H1 (cell line): ENCODE measurements at regions not wholly inside any gene's neighbourhood (a gene's known extent, or its start where the extent isn't known, plus 50 kb on each side); places are given as distances from the start of the nearest gene placed in this dataset.

Experiments
- CTCF ChIA-PET: fragments of 300-600 bp; sonication (Branson Sonifier 250); formaldehyde crosslinking; loops from one replicate; lab custom pipeline; 2021; ENCODE audit not compliant: partially characterized antibody; lab: Charles Lee
- POLR2A ChIA-PET: fragments of 300-600 bp; sonication (Branson Sonifier 250); formaldehyde crosslinking; loops from one replicate; lab custom pipeline; 2021; ENCODE audit warnings: inconsistent platforms; ENCODE audit not compliant: partially characterized antibody; lab: Charles Lee
- DNase-seq, 2 experiments: peaks; one replicate each; pipeline versions ENCODE4 v3.0.0 to v3.0.0-alpha.2; 2010 to 2022; ENCODE audit warnings: low spot score in 2 of 2, low read depth in 1 of 2, mixed read lengths in 1 of 2
- FAIRE-seq: peaks from 2 replicates; lab custom pipeline; 2011; peaks lifted over from hg19 to GRCh38; lab: Jason Lieb, UNC
- H2AFZ ChIP-seq: 2 replicates; pipeline ENCODE4 v1.8.1; 2012; ENCODE audit warnings: low read length, inconsistent platforms
- H2AK5ac ChIP-seq: 2 replicates; pipeline ENCODE4 v1.6.1; 2013; ENCODE audit warnings: low read depth, low read length
- H2BK120ac ChIP-seq: replicated peaks from 2 replicates; pipeline ENCODE3; 2013; ENCODE audit warnings: low read depth, low read length, inconsistent platforms
- H2BK12ac ChIP-seq: 2 replicates; pipeline ENCODE4 v1.6.1; 2013; ENCODE audit warnings: low read depth, low read length
- H2BK15ac ChIP-seq: 2 replicates; pipeline ENCODE4 v1.6.1; 2013; ENCODE audit warnings: low read length
- H2BK20ac ChIP-seq: 2 replicates; pipeline ENCODE4 v1.6.1; 2013; ENCODE audit warnings: low read length
- H2BK5ac ChIP-seq: 2 replicates; pipeline ENCODE4 v1.6.1; 2013; ENCODE audit warnings: low read depth, low read length
- H3K14ac ChIP-seq: 2 replicates; pipeline ENCODE4 v1.6.1; 2013; ENCODE audit warnings: inconsistent platforms; ENCODE audit not compliant: insufficient read length
- H3K18ac ChIP-seq: 2 replicates; pipeline ENCODE4 v1.6.1; 2013; ENCODE audit warnings: low read length; ENCODE audit errors: extremely low read depth
- H3K23ac ChIP-seq: 2 replicates; pipeline ENCODE4 v1.6.1; 2013; ENCODE audit warnings: inconsistent platforms; ENCODE audit not compliant: insufficient read length
- H3K23me2 ChIP-seq: 2 replicates; pipeline ENCODE4 v1.6.1; 2013; ENCODE audit warnings: low read depth, low read length
- H3K27ac ChIP-seq: 2 replicates; pipeline ENCODE4 v1.6.1; 2011; ENCODE audit warnings: low read depth, low read length, inconsistent platforms
- H3K27me3 ChIP-seq, 4 experiments: replicated peaks in 1 of 4; 1 replicate in 1 of 4; 2 replicates in 3 of 4; pipeline versions ENCODE4 v1.6.1 to v1.8.1; 2011 to 2013; ENCODE audit warnings: low read length in 3 of 4, mild to moderate bottlenecking in 3 of 4, inconsistent platforms in 2 of 4, mixed read lengths in 2 of 4, moderate library complexity in 1 of 4; ENCODE audit not compliant: control insufficient read depth in 3 of 4, insufficient read depth in 3 of 4; ENCODE audit errors: extremely low read depth in 1 of 4
- H3K36me3 ChIP-seq, 4 experiments: 2 replicates each; pipeline versions ENCODE4 v1.6.1 to v1.8.1; 2011 to 2013; ENCODE audit warnings: mild to moderate bottlenecking in 4 of 4, low read length in 3 of 4, moderate library complexity in 2 of 4, control low read depth in 1 of 4, inconsistent platforms in 1 of 4; ENCODE audit not compliant: insufficient read depth in 4 of 4, control insufficient read depth in 2 of 4
- H3K4ac ChIP-seq: replicated peaks from 2 replicates; pipeline ENCODE3; 2013; ENCODE audit warnings: low read length, low read depth, mixed read lengths, inconsistent platforms; ENCODE audit not compliant: insufficient read length
- H3K4me1 ChIP-seq, 4 experiments: replicated peaks in 1 of 4; 1 replicate in 1 of 4; 2 replicates in 3 of 4; pipeline versions ENCODE4 v1.6.1 to v1.8.1; 2011 to 2013; ENCODE audit warnings: low read length in 3 of 4, inconsistent platforms in 2 of 4, mixed read lengths in 1 of 4; ENCODE audit not compliant: insufficient read depth in 4 of 4, control insufficient read depth in 3 of 4
- H3K4me2 ChIP-seq, 2 experiments: 2 replicates each; pipeline versions ENCODE4 v1.6.1 to v1.8.1; 2011 to 2013; ENCODE audit warnings: low read depth in 2 of 2, low read length in 2 of 2, control low read depth in 1 of 2, inconsistent platforms in 1 of 2, mild to moderate bottlenecking in 1 of 2; ENCODE audit not compliant: insufficient read depth in 1 of 2
- H3K4me3 ChIP-seq, 4 experiments: fragments of 200-600, 300-600 bp in 1 of 4; sonication (generic), shearing (Covaris generic), sonication (Bioruptor Twin) in 1 of 4; 2 replicates each; pipeline versions ENCODE4 v1.5.1 to v1.8.1; 2011 to 2016; ENCODE audit warnings: low read length in 4 of 4, low read depth in 3 of 4, control low read depth in 2 of 4, inconsistent platforms in 2 of 4, mild to moderate bottlenecking in 2 of 4, mixed read lengths in 1 of 4, moderate library complexity in 1 of 4; ENCODE audit not compliant: insufficient read depth in 2 of 4; ENCODE audit errors: extremely low read depth in 1 of 4
- H3K56ac ChIP-seq: replicated peaks from 2 replicates; pipeline ENCODE3; 2013; ENCODE audit warnings: low read depth, mild to moderate bottlenecking, mixed read lengths, low read length, inconsistent platforms; ENCODE audit not compliant: insufficient read length
- H3K79me1 ChIP-seq: 2 replicates; pipeline ENCODE4 v1.6.1; 2013; ENCODE audit warnings: low read depth, low read length, control low read depth
- H3K79me2 ChIP-seq, 2 experiments: 2 replicates each; pipeline versions ENCODE4 v1.6.1 to v1.8.1; 2012 to 2013; ENCODE audit warnings: low read length in 2 of 2, mild to moderate bottlenecking in 2 of 2, inconsistent platforms in 1 of 2; ENCODE audit not compliant: insufficient read depth in 2 of 2, control insufficient read depth in 1 of 2
- H3K9ac ChIP-seq, 4 experiments: replicated peaks in 1 of 4; 1 replicate in 1 of 4; 2 replicates in 3 of 4; pipeline versions ENCODE4 v1.6.1 to v1.8.1; 2011 to 2013; ENCODE audit warnings: low read depth in 3 of 4, low read length in 3 of 4, control low read depth in 2 of 4, mild to moderate bottlenecking in 2 of 4, moderate library complexity in 2 of 4, inconsistent platforms in 1 of 4; ENCODE audit errors: extremely low read depth in 1 of 4
- H3K9me3 ChIP-seq, 2 experiments: 2 replicates each; pipeline versions ENCODE4 v1.6.1 to v1.8.1; 2012 to 2013; ENCODE audit warnings: mild to moderate bottlenecking in 2 of 2, moderate library complexity in 2 of 2, control low read depth in 1 of 2, inconsistent platforms in 1 of 2, low read depth in 1 of 2, low read length in 1 of 2, mixed read lengths in 1 of 2; ENCODE audit not compliant: insufficient read depth in 2 of 2
- H4K20me1 ChIP-seq, 2 experiments: replicated peaks in 1 of 2; 2 replicates each; pipeline versions ENCODE3 to v1.8.1; 2011 to 2013; ENCODE audit warnings: inconsistent platforms in 2 of 2, low read length in 2 of 2, mild to moderate bottlenecking in 1 of 2; ENCODE audit not compliant: insufficient read depth in 2 of 2, control insufficient read depth in 1 of 2
- H4K5ac ChIP-seq: 2 replicates; pipeline ENCODE4 v1.6.1; 2013; ENCODE audit warnings: low read length, low read depth, mixed read lengths, inconsistent platforms; ENCODE audit not compliant: insufficient read length
- H4K8ac ChIP-seq: 2 replicates; pipeline ENCODE4 v1.8.0; 2013; ENCODE audit warnings: mild to moderate bottlenecking, moderate library complexity, low read length, inconsistent platforms; ENCODE audit not compliant: insufficient read depth; ENCODE audit errors: extremely low read depth
- H4K91ac ChIP-seq: replicated peaks from 2 replicates; pipeline ENCODE3; 2013; ENCODE audit warnings: low read length, mixed read lengths, inconsistent platforms; ENCODE audit not compliant: insufficient read length
- CHD1 ChIP-seq: IDR thresholded peaks from 2 replicates; pipeline ENCODE4 v1.6.1; 2012; ENCODE audit warnings: low read depth, low read length, improper control_type of control experiment
- CTCF ChIP-seq, 3 experiments: IDR thresholded peaks; 1 replicate in 2 of 3; 2 replicates in 1 of 3; pipeline versions ENCODE4 v1.5.1 to v1.6.1; 2011; ENCODE audit warnings: low read length in 3 of 3, mild to moderate bottlenecking in 3 of 3, inconsistent platforms in 2 of 3, low read depth in 1 of 3, moderate library complexity in 1 of 3; ENCODE audit not compliant: insufficient read depth in 1 of 3; ENCODE audit errors: control extremely low read depth in 1 of 3
- ZNF274 ChIP-seq: IDR thresholded peaks from 2 replicates; pipeline ENCODE4 v1.7.0; 2012; ENCODE audit warnings: low read length, borderline replicate concordance; ENCODE audit errors: extremely low read depth
- WGBS, 2 experiments: shearing (Covaris generic) in 1 of 2; methylation state at CpG; one replicate each; pipeline versions ENCODE4 v1.1.6 to v1.1.7; 2013 to 2015; ENCODE audit warnings: low lambda C conversion rate in 2 of 2, mixed read lengths in 2 of 2, inconsistent platforms in 1 of 2, low coverage in 1 of 2, missing lambda C conversion rate in 1 of 2; ENCODE audit not compliant: insufficient replicate concordance in 2 of 2, insufficient coverage in 1 of 2, insufficient read length in 1 of 2; ENCODE audit errors: extremely low coverage in 1 of 2, missing lambda C conversion rate in 1 of 2; 5-methylcytosine and 5-hydroxymethylcytosine counted together

- H3K9me3 ChIP-seq = no peaks in the 10 kb centered on the region
- CTCF ChIA-PET = no interaction called here
- no peak overlapping the region for H4K5ac ChIP-seq
- H2AFZ ChIP-seq = no peak overlapping the region
- no peak overlapping the region for H3K4me3 ChIP-seq
- 91% methylated on average over 5 of the region's 5 CpGs; no CpG with 5 or more reads in 1 of the 2 experiments for WGBS, 2 experiments
- no peaks in the 10 kb centered on the region for H3K4me1 ChIP-seq
- H3K23ac ChIP-seq = no peak overlapping the region
- no peak overlapping the region for H2BK20ac ChIP-seq
- no peaks in the 10 kb centered on the region for H3K79me1 ChIP-seq
- H3K23me2 ChIP-seq = no peaks in the 10 kb centered on the region
- no peak overlapping the region for H2BK12ac ChIP-seq
- no peak overlapping the region for H2BK5ac ChIP-seq
- peak; percentile 72 for FAIRE-seq
- H3K4me2 ChIP-seq = no peak overlapping the region
- no peak overlapping the region for H2BK120ac ChIP-seq
- H2AK5ac ChIP-seq = no peak overlapping the region
- no peak overlapping the region for H4K8ac ChIP-seq
- no peak overlapping the region for H4K91ac ChIP-seq
- H3K14ac ChIP-seq = no peak overlapping the region
- no peak overlapping the region for H3K27ac ChIP-seq
- no peak overlapping the region for H3K9ac ChIP-seq
- no peak overlapping the region for H3K18ac ChIP-seq
- H3K56ac ChIP-seq = no peak overlapping the region
- no peak overlapping the region for H3K4ac ChIP-seq
- TF ChIP-seq CHD1 = no peak
- no peak for TF ChIP-seq ZNF274
- TF ChIP-seq CTCF (IDR thresholded peaks at IDR 0.05; ENCODE audit: control extremely low read depth in 1 of 3, insufficient read depth in 1 of 3, low read depth in 1 of 3, low read length in 3 of 3) = no peak
- TF ChIP-seq, all 59 proteins: peak for 0
- H3K27me3 ChIP-seq = no peaks in the 10 kb centered on the region
- DNase-seq = no peak
- no peaks in the 10 kb centered on the region for H3K36me3 ChIP-seq
- H3K79me2 ChIP-seq = no peaks in the 10 kb centered on the region
- no peaks in the 10 kb centered on the region for H4K20me1 ChIP-seq
- H2BK15ac ChIP-seq = no peak overlapping the region
- POLR2A ChIA-PET = no interaction called here
Measured at GRCh38 chr1:199762572-199762971, 264.9 kb upstream of the NR5A2 start.
